Adipocyte (in vitro differentiated cells): ENCODE measurements at regions not wholly inside any gene's neighbourhood (a gene's known extent, or its start where the extent isn't known, plus 50 kb on each side); places are given as distances from the start of the nearest gene placed in this dataset.

Source experiments
- DNase-seq: peaks from one replicate; pipeline ENCODE4 v3.0.0-alpha.2; 2015; ENCODE audit warnings: low read depth
- H3K27me3 ChIP-seq: replicated peaks from 2 replicates; pipeline ENCODE4 v1.7.0; 2013; ENCODE audit warnings: mild to moderate bottlenecking, low read length, moderate library complexity; ENCODE audit not compliant: control insufficient read depth, insufficient read depth
- H3K36me3 ChIP-seq: 2 replicates; pipeline ENCODE4 v1.7.0; 2013; ENCODE audit warnings: low read length, mild to moderate bottlenecking, moderate library complexity; ENCODE audit not compliant: control insufficient read depth, insufficient read depth, severe bottlenecking
- H3K4me1 ChIP-seq: 2 replicates; pipeline ENCODE4 v1.7.0; 2013; ENCODE audit warnings: mild to moderate bottlenecking, low read length, moderate library complexity; ENCODE audit not compliant: control insufficient read depth, insufficient read depth
- H3K4me3 ChIP-seq: 2 replicates; pipeline ENCODE4 v1.7.0; 2013; ENCODE audit warnings: mild to moderate bottlenecking, low read length, moderate library complexity
- H3K9ac ChIP-seq: 2 replicates; pipeline ENCODE4 v1.7.0; 2013; ENCODE audit warnings: mild to moderate bottlenecking, low read length, moderate library complexity
- H3K9me3 ChIP-seq: 2 replicates; pipeline ENCODE4 v1.7.0; 2013; ENCODE audit warnings: mild to moderate bottlenecking, low read length, moderate library complexity; ENCODE audit not compliant: control insufficient read depth

GRCh38 chr5:68161156-68161555, 54.4 kb upstream of the PIK3R1 start:
- Histone ChIP-seq H3K27me3 (no peaks in the 10 kb centered on the region), H3K9me3 (no peaks in the 10 kb centered on the region), H3K4me3 (no peak overlapping the region), H3K4me1 (no peaks in the 10 kb centered on the region), H3K36me3 (no peaks in the 10 kb centered on the region), H3K9ac (no peak overlapping the region)
- DNase-seq, result no peak

DNA sequence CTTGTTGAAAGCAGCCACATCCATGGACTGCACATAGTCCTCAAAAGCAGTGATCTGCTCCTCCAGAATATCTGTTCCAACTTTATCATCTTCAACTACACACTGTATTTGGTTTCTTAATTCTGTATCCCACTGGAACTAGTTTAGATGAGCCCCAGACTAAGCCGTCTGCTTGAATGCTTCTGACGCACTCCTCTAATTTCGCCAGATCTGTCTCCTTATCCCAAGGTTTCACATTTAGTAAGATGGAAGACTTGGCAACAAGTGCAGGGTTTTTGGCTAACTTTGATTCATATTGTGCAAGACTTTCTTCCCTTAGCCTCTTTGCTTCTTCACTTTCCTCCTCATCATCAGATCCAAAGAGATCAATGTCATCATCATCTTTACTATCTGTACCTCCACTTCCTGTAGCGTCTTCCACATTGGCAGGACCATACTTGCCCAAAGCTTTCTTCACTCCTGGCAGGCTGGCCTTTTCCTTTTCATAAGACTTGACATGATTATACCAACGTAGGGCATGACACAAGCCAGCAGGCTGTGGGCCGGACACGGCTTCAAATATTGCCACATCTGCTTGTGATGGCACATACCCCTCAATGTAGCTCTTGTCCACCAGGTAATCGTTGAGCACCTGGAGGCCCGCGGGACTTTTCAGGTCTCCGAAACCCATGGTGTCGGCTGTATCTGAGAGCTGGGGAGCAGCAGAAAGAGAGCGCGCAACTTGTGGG, 56.2 kb upstream of the PIK3R1 start:
- H3K9ac ChIP-seq, result no peak overlapping the region
- no peak for DNase-seq
- H3K27me3 ChIP-seq, result no peaks in the 10 kb centered on the region
- H3K9me3 ChIP-seq, result no peaks in the 10 kb centered on the region
- no peaks in the 10 kb centered on the region for H3K4me1 ChIP-seq
- H3K36me3 ChIP-seq, result no peaks in the 10 kb centered on the region
- no peak overlapping the region for H3K4me3 ChIP-seq

- Histone ChIP-seq H3K4me3 (no peak overlapping the region), H3K9me3 (no peaks in the 10 kb centered on the region), H3K4me1 (no peaks in the 10 kb centered on the region), H3K27me3 (no peaks in the 10 kb centered on the region), H3K36me3 (no peaks in the 10 kb centered on the region), H3K9ac (no peak overlapping the region)
- no peak for DNase-seq
Observed at GRCh38 chr5:68155940-68156339, 59.6 kb upstream of the PIK3R1 start.

GRCh38 chr5:68154119-68154857, 61.3 kb upstream of the PIK3R1 start:
- Histone ChIP-seq H3K4me1 (no peaks in the 10 kb centered on the region), H3K9ac (no peak overlapping the region), H3K9me3 (no peaks in the 10 kb centered on the region), H3K27me3 (no peaks in the 10 kb centered on the region), H3K36me3 (no peaks in the 10 kb centered on the region), H3K4me3 (no peak overlapping the region)
- DNase-seq, result no peak

DNA sequence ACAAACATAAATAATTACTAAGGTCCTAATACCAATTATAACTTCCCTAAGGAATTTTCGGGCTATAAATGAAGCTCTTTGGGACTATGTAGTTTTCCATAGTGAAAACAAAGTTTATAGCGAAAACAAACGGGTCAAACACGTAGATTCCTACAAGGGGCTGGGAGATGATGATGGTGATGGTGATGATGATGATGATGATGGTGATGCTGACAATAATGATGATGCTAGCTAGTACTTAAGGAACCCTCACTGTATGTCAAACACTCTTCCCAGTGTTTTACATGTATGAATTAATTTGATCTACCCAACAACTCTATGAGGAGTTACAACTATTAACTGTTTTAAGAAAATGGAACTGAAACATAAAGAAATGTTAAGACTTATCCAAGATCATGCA, 63.7 kb upstream of the PIK3R1 start:
- no peak for DNase-seq
- H3K9me3 ChIP-seq, result no peaks in the 10 kb centered on the region
- no peak overlapping the region for H3K4me3 ChIP-seq
- H3K36me3 ChIP-seq, result no peaks in the 10 kb centered on the region
- H3K4me1 ChIP-seq, result no peaks in the 10 kb centered on the region
- H3K9ac ChIP-seq, result no peak overlapping the region
- no peaks in the 10 kb centered on the region for H3K27me3 ChIP-seq

- Histone ChIP-seq H3K36me3 (no peaks in the 10 kb centered on the region), H3K9ac (no peak overlapping the region), H3K4me3 (no peak overlapping the region), H3K4me1 (no peaks in the 10 kb centered on the region), H3K9me3 (no peaks in the 10 kb centered on the region), H3K27me3 (no peaks in the 10 kb centered on the region)
- DNase-seq, result no peak
Observed at GRCh38 chr5:68149189-68149588, 66.4 kb upstream of the PIK3R1 start.

- H3K9me3 ChIP-seq, result no peaks in the 10 kb centered on the region
- no peak overlapping the region for H3K9ac ChIP-seq
Observed at GRCh38 chr5:68148096-68148495, 67.5 kb upstream of the PIK3R1 start.

DNA sequence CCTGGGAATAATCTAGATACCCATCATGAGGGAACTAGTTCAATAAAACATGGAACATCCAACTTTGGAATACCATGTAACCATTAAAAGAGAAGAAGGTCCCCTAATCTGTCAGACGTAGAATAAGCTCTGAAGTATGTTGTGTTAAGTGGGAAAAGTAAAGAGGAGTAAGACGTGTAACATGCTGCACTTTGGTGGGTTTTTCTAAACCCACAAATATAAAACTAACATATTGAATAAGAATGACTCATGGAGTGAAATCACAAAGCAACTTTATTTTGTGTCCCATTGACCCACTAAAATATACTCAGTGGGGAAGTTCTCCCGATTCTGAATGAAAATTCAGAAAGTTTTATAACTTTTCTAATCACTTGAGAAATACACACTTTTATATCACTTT, 67.9 kb upstream of the PIK3R1 start:
- H3K4me3 ChIP-seq, result no peak overlapping the region
- no peaks in the 10 kb centered on the region for H3K36me3 ChIP-seq
- no peak overlapping the region for H3K9ac ChIP-seq
- no peaks in the 10 kb centered on the region for H3K9me3 ChIP-seq
- H3K4me1 ChIP-seq, result no peaks in the 10 kb centered on the region
- no peak for DNase-seq
- no peaks in the 10 kb centered on the region for H3K27me3 ChIP-seq

More at GRCh38 chr5:68148096-68148495, 67.5 kb upstream of the PIK3R1 start:
- Histone ChIP-seq H3K36me3 (no peaks in the 10 kb centered on the region), H3K27me3 (no peaks in the 10 kb centered on the region), H3K4me1 (no peaks in the 10 kb centered on the region), H3K4me3 (no peak overlapping the region)
- DNase-seq, result no peak

DNA sequence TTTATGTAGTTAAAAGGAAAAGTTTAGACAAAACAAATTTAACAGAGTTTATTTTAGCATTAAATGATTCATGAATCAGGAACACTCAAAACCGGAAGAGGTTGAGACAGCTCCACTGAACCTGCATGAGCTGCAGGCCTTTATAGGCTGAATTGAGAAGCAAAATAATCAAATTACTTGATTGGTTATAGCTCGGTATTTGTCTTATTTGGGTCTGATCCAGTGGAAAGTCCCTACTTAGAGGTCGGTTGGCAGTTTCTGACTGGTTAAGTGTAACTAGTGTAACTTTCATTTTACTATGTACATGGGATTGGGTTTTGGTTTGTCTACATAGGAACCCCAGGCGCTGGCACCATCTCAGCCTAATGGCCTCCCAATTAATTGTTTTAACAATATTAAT, 74.1 kb upstream of the PIK3R1 start:
- Histone ChIP-seq H3K4me3 (no peak overlapping the region), H3K36me3 (no peaks in the 10 kb centered on the region), H3K4me1 (peaks cover 24% of the 10 kb centered on the region), H3K9me3 (no peaks in the 10 kb centered on the region), H3K27me3 (no peaks in the 10 kb centered on the region), H3K9ac (peak overlapping the region; percentile 48)
- peak; percentile 67 for DNase-seq

- Histone ChIP-seq H3K36me3 (no peaks in the 10 kb centered on the region), H3K9ac (peak overlapping the region; percentile 48), H3K4me1 (peaks cover 24% of the 10 kb centered on the region), H3K9me3 (no peaks in the 10 kb centered on the region), H3K27me3 (no peaks in the 10 kb centered on the region), H3K4me3 (no peak overlapping the region)
- DNase-seq, result no peak
Observed at GRCh38 chr5:68140763-68141162, 74.8 kb upstream of the PIK3R1 start.

DNA sequence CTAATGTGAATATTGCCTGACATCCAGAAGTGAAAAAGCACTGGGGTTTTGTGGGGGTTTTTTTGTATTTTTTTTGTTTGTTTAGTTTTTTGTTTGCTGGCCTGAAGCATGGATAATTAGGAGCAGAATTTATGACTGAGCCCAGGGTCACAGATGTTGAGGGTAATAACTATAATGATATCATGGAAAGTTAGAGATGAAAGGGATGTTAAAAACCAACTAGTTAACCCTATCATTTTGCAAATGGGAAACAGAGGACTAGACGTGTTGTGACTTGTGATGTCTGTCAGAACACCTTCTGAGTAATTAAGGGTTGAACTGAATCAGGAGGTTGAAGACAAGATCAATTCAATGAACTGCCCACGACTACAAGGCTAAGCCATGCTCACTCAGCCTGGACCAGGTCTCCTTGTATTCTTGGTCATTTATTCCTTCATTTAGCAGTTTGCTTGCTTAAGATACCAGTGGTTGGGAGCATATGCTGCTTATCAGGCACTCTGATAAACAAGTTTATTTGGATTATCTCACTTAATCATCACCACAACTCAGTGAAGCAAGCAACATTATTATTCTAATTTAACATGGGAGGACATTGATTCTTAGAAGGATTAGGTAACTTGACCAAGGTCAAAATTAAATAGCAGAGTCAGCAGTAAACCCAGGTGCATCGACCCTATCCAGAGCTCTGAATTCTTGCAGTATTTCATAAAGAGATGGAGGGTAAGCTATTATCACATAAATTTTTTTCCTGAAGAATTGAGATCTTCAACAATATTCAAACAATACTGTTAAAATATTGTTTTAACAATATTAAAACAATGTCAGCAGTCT, 75.7 kb upstream of the PIK3R1 start:
- no peak overlapping the region for H3K9ac ChIP-seq
- no peak overlapping the region for H3K4me3 ChIP-seq
- no peaks in the 10 kb centered on the region for H3K36me3 ChIP-seq
- peaks cover 24% of the 10 kb centered on the region for H3K4me1 ChIP-seq
- no peaks in the 10 kb centered on the region for H3K9me3 ChIP-seq
- H3K27me3 ChIP-seq, result no peaks in the 10 kb centered on the region
- DNase-seq, result no peak
